HG03378 (cell line): ENCODE measurements at regions not wholly inside any gene's neighbourhood (a gene's known extent, or its start where the extent isn't known, plus 50 kb on each side); places are given as distances from the start of the nearest gene placed in this dataset.

Source experiments
- ATAC-seq: cut with Tn5 transposase; IDR thresholded peaks from one replicate; pipeline ENCODE4 v1.9.1; 2021; ENCODE audit warnings: mild to moderate bottlenecking, moderate library complexity; ENCODE audit not compliant: unreplicated experiment

DNA sequence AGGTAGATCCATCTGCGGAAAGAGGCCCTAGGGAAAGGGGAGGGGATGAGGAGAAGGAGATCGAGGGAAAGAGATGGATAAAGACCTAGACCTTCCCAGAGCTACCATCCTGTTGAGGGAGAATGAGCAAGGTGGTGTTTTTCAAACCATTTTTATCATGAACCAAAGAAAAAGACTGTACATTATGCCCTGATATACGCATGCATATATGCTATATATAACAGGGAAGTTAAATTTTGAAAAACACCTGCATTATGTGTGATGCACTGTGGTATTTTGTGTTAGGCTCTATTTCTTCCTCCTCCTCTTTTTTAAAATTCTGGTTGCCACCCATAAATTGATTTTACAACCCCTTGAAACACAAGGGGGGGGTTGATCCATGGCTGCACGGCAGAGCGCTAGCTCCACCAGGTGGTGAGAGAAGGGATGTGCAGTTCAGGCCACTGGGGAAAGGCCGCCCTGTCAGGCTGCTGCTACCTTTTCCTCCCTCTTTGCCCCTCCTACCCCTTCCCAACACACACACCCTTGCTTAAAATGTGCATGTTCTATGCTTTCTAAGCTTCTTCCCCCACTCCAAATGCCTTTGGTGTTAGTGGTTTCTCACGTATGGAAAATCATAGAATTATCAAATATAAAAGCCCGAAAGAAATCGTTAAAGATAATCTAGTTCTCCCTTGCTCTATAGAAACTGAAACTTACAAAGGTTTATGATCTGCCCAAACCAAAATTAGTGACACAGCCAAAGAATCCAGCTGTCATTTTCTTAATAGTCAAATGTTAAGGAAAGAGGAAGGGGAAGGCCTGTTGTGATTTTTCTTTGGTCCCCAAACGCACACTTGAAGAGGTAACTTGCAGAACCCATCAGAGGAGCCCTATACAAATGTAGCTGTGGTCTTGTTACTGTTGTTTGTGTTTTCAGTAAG is 262.0 kb upstream of the UMPS start:
- ATAC-seq = no peak

DNA sequence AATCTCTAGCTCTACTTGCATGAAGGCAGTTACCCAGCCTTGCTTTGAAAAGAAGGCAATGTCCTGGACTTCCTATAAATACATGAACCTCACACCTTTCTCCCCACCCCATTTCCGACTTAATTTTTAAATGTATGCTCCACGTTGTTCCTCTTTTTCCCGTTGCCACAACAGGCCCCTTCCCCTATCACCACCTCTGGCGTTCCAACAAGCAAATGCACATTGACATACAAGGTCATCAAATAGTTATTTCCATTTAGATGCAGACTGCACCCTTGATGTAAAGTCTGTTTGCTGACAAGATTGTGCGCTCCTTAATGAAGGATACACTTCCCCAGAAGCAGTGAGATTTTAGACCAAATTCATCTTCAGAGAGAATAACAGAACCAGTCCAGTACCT is 260.7 kb upstream of the UMPS start:
- ATAC-seq = no peak

DNA sequence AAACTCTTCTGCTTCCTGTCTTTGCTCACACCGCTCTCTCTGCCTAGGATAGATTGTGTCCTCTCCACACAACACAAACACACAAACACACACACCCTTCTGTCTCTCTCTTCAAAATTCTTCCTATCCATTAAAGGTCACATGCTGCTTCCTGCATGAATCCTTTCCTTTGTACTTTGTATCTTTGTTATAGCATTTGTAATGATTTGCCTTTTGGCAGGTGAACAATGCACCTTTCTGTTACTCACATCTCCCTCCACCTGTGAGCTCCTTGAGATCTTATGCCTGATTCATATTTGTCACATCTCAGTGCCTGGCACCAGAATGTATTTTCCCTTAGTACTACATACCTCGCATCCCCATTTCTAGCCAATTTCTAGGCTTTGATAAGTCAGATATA is 251.4 kb upstream of the UMPS start:
- no peak for ATAC-seq

DNA sequence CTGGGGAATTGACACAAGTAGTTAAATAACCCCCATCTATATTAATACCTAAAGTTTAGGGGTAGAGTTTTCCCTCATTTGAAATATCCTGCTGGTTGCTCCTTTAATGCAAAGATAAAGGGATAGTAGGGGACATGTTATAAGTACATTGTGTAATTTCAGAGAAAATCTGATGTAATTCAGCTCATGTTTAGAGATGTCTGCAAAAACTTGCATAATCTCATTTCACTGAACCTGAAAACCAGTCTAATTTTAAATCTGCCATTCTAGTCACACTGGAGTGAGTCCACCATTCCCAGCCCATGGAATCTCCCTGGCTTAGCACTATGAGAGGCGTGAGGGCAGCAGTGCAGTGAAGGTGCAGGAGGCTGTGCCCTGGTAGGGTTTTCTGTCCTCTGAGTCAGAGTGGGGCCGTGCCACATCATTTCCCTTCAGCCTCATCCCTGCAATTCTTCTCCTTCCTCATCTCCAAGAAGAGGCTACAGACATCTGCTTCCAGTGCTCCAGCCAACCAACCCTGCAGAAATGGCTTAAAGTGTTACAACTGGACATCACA is 246.3 kb upstream of the UMPS start:
- no peak for ATAC-seq

DNA sequence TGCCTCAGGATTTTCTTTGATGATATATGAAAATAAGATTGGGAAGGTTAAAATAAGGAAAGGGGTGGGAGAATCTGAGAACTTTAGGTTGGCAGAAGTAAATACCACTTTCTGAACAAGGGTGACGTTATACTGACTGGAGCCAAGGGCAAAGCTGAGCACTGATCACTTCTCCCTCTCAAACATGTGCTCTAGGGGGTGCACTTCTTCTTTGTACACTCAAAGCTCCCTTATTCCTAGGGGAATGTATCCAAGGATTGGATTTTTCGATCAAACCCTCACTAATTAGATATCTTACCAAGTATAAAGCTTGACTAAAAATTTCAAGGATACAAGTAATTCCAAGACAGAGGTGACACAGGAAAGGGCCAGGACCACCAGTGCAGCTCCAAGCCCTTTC is 243.9 kb upstream of the UMPS start:
- ATAC-seq = no peak

DNA sequence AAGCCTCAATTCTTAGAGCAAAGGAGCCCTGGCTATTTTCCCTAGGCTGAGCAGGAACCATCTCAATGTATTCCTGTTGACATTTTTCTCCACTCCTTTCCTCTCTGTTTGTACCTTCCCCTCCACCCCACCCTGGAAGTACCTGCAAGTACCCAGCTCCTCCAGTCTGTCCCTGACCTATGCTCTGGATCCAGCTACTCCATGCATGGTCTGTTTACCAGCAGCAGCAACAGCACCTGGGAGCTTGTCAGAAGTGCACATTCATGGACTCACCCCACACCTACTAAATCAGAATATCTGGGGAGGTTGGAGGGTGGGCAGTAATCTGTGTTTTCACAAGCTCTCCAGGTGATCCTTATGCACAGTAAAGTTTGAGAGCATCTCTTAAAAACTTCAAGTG is 240.7 kb upstream of the UMPS start:
- ATAC-seq = no peak

DNA sequence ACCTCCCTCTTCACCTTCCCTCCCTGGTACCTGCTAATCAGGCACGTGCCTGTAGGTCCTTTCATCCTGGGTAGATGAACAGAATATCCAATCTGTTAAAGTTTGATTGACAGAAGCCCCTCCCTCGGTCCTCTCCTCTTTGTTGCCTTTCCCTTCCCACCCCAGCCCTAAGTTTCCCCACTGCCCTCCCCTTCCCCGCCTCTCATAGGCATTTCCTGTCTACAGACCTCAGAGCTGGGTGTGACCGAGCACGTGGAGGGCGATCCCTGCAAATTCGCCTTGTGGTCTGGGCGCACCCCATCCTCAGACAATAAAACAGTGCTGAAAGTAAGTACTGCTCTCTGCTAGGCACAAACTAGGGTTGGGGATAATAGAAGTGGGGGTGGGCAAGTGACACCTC is 239.2 kb upstream of the UMPS start:
- no peak for ATAC-seq

DNA sequence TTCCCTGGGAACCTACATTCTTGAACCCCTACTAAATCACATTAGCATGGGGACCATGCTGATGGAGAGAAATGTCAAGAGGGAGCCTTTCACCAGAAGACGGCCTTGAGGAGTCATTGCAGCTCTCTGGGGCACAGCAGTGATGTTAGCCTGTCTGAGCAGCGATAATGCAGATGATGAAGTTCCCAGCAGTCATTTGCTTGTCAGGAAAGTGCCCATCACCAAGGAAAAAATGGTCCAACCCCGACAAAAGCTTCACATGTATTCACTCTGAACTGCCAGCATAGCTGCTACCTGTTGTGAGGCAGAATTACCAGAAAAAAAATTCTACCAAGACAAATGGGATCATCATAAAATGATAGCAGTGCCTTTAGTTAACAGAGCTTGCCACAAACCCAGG is 238.4 kb upstream of the UMPS start:
- no peak for ATAC-seq

DNA sequence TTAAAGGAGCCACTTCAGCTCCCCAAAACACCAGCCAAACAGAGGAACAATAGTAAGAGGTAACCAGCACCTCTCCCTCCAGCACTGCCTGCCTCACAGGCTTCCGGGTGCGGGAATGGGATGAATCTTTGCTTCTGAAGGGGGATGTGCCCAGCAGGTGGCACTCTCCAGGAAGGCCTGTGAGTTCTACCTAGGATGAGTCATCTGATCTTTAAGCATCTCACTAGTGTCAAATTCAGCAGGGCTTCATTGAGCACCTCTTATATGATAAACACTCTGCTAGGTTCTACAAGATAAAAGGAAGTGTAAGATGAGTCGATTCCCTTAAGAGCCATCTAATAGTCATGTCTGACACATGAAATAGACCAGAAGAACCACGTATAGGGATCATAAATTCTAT is 237.4 kb upstream of the UMPS start:
- no peak for ATAC-seq

DNA sequence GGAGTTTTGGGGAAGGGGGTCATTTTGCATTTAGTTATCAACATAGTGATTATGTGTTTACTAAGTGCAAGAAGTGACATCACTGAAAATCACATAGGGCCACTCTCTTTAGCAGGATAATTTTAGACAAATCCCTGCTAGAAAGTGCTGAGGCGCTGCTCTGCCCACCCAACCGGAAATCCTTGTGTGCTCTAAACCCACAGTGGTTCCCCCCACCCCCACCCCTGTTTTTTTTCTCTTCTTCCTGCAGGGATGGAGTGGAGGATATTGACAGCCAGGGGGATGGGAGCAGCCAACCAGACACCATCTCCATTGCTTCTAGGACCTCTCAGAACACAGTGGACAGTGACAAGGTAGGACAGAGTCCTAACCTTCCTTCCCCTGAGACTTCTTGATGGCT is 234.2 kb upstream of the UMPS start:
- no peak for ATAC-seq

DNA sequence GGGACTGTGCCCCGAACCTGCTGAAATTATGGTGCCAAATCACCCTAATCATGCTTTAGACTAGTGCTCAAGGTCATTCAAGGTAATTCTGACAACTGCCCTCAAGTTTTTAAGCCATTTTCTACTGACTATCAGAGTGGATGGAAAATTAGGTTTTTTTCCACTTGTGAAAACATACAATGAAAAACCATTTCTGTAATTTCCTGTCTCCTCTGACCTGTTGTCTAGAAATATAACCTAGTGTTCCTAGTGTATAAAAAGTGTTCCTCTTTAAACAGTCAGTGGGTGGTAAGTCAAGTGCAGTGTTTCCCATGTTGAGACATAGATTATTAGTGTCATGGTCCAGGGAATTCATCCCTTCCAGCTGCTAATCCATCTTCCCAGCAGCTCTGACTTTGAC is 232.8 kb upstream of the UMPS start:
- ATAC-seq = no peak

DNA sequence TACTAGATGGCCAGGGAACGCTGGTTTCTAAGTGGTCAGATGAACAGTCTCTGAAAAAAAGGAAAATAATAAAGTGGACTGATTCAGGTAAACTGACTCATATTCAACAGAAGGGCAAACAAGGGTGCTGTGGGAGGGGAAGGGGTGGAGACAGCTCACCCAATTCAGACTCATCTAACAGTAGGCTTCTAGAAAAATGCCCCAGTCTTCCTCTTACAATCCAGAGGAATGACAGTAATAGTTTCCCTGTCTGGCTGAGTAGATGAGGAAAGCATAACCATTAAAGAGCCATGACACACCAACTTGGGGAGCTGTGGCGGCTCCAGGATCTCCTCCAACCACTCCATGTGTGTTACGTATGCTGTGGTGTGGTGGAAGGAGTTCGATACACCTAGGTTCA is 231.4 kb upstream of the UMPS start:
- no peak for ATAC-seq

DNA sequence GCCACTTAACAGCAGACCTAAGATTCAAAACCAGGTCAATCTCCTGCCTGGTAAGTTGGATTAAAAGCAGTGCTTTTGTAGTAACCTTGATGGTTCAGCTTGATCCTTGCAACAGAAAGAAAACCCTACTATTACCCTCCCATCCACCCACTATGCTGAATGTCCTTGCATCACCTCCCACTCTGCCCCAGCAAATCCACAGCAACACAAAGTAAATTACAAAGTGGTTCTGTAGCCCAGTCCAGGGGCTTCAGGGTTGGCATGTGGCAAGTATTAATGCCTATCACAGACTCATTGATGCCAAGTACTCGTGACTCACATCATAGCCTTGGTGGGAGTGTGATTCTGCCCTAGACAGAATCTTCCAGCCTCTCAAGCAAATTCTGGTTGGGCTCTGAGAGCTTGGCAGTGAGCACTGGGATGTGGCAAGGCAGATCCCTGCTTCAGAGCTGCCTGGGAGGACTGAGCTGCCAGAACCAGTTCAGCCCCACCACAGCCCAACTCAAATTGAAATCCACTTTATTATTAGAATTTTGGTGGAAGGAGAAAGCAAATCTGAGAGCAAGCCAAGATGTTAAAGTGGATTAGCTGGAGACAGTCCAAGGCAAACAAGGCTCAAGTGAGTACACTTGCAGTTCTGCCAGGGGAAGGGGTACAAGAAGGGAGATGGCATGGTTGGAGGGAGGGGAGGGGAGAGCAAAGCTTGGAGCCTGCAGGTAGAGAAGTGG is 225.8 kb upstream of the UMPS start:
- no peak for ATAC-seq

DNA sequence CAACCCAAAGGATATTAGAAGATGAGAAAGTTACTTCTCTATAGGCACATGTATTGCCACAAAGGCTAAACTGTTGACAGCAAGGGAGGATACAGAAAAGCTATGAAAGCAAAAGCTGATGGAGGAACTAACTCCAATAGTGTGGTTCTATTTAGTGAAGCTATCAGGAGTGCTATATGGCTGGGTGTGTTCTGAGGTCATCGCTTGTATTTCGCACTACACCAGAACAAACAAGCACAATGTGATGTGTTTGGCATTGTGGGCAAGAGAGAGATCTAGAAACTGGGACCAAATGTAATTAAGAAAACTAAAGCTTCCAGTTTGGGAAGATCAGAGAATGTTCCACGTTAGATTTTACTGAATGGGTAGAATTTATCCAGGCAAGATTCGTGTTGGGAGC is 220.4 kb upstream of the UMPS start:
- ATAC-seq = no peak

DNA sequence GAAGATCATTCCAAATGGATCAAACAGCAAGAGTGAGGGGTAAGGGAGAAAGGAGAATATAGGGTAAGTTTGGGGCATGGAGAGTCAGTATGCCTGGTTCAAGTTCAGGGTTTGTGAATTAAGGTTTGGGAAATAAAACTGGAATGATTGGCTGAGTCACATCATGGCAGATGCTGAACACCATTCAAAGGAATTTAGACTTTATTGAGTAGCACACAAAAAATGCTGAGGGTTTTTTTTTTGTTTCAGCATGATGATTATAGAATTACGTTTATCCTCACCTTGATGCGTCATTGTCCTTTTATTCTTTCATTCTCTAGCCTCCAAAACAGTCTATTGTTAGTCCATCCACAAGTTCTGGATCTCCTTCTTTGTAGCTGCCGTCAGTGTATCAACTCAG is 220.0 kb upstream of the UMPS start:
- no peak for ATAC-seq

DNA sequence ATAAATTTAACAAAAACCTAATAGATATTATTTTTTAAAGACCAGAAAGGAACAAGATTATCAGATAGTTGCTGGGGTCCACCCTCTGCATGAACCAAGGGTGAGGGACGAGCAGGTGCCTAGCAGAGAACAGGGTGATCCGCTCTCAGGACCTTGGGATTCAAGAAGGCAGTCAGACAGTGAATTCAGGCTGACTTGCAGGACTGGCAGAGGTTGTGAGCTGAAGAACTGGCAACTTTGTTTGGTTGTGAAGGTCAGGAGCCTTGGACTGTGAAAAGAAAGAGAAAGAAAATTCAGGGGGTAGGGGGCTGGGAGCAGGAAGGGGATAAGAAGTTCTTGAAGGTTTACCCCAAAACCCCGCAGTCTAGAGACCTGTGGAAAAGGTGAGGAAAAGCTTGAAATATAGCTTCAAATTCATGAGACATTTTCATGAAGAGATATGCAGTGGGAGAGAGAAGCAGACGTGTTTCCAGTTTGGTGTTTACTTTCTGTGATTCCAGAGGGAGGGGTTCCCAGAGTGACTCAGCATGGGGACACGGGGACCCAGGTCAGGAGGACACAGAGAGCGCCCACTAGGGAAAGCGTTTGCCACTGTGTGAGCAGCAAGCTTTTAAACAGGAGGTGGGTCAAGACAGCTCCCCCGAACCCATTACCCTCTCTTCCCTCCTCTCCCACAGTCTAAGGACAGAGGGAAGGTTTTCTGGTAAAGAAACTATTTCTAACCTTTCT is 217.2 kb upstream of the UMPS start:
- no peak for ATAC-seq

DNA sequence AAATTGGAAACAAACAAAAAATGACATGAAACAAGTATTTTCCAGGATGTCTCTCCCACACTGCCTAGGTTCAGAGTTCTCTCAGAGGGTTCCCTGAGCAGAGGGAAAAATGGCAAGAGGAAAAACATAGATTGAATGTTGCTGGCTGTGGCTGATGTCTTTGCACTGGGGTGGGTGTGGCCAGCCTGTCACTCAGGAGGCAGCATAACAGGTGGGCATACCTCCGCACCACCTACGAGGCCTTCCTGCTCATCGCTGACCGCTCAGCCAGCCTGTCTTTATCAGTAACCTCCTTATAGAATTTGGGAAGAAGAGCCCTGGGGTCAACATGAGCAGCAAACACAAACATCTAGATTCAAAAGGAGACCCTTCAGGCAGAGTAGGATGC is 216.6 kb upstream of the UMPS start:
- ATAC-seq = no peak

DNA sequence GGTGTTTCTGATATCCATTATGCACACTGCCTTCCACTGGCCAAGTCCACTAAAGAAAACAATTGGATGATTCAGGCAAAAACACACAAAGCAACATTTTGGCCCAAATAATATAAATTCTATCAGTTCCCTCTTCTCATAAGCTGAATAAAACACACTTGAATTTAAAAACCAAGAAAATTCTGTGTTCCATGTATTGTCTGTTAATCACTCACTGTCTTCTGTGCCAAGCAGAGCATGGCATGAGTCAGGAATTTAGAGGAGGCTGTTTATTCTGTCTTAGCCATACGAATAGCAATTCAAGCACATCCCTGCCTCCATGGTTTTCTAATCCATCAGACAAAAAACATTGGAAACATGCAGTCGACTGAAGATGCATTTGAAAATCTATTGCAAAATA is 215.6 kb upstream of the UMPS start:
- ATAC-seq = no peak

DNA sequence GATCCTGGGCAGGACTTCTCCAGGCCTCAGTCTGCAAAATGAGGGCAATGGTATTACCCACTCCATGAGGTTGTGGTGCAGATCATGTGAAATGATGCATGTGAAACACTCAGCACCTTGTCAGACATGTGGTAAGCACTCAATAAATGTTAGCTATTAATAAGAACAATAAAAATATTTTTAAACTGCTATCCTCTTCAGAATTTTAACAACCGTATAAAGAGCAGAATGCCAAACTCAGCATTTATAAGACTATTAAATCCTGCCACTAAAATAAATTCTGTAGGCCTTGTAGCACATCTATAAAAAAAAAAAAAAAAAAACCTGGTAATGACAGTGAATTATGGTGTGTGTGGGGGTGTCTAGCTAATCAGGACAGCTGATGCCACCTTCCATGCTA is 213.9 kb upstream of the UMPS start:
- no peak for ATAC-seq

DNA sequence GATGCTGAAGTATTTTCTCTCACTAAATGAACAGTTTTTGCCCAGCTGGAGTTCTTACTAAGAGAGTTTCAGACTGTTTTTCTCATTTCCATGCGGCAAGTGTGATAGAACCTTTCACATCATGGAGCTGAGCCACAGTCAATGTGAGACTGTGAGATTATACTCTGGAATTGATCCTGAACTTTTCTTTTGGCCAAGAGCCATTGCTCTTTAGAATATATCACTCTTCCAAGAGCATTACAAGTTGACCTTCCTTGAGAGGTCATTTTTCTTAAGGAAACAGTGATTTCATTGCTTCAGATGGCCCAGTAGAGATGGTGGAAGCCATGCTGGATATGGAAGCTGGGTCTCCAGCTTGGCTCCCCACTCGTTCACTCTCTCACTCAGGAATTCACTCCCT is 212.9 kb upstream of the UMPS start:
- no peak for ATAC-seq

DNA sequence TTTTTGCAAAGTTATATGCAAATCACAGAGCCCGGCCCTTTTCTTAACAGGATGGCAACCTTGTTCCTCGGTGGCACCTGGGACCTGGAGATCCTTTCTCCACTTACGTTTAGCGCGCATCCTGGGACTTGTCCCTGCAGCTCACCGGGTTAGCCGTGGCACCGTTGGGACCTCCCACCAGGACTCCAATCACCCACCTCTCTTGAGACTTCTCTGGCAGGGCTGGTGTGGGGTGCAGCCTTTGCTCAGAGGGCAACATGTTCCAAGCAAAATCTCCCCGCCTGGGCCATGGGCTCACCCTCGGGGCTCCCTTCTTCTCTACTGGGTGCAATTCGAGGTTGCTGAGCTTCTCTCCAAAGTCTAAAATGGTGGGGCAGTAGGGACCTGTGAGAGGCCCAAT is 211.9 kb upstream of the UMPS start:
- ATAC-seq = no peak
